Neural progenitor cell (in vitro differentiated cells): ENCODE measurements at regions not wholly inside any gene's neighbourhood (a gene's known extent, or its start where the extent isn't known, plus 50 kb on each side); places are given as distances from the start of the nearest gene placed in this dataset.

Experiments used
- EZH2 ChIP-seq: fragments of 200-600 bp; sonication (generic); IDR thresholded peaks from 2 replicates; pipeline ENCODE4 v1.6.1; 2017; ENCODE audit warnings: antibody characterized with exemption, mild to moderate bottlenecking, moderate library complexity
- EZH2phosphoT487 ChIP-seq: fragments of 200-600 bp; sonication (generic); IDR thresholded peaks from 2 replicates; pipeline ENCODE4 v1.6.1; 2017; ENCODE audit warnings: antibody characterized with exemption
- TF ChIP-seq, protein P1 (sequence below): fragments of 200-600 bp; sonication (generic); IDR thresholded peaks from 2 replicates; pipeline ENCODE4 v1.5.1; 2017; ENCODE audit warnings: antibody characterized with exemption, mild to moderate bottlenecking

DNA sequence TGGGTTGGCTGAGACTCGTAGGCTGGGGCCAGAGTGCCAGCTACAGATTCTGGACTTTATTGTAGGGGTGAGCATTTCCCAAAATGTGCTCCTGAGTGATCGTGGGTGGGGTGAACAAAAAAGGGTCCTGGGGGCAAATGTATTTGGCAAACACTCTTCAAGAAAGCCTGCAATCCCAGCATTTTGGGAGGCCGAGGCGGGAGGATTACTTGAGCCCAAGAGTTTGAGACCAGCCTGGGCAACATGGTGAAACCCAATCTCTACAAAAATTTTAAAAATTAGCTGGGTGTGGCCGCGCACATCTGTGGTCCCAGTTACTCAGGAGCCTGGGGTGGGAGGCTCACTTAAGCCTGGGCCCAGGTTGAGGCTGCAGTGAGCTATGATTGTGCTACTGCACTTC, 55.5 kb upstream of the CDKN2AIPNL start:
- TF ChIP-seq, protein P1, sequence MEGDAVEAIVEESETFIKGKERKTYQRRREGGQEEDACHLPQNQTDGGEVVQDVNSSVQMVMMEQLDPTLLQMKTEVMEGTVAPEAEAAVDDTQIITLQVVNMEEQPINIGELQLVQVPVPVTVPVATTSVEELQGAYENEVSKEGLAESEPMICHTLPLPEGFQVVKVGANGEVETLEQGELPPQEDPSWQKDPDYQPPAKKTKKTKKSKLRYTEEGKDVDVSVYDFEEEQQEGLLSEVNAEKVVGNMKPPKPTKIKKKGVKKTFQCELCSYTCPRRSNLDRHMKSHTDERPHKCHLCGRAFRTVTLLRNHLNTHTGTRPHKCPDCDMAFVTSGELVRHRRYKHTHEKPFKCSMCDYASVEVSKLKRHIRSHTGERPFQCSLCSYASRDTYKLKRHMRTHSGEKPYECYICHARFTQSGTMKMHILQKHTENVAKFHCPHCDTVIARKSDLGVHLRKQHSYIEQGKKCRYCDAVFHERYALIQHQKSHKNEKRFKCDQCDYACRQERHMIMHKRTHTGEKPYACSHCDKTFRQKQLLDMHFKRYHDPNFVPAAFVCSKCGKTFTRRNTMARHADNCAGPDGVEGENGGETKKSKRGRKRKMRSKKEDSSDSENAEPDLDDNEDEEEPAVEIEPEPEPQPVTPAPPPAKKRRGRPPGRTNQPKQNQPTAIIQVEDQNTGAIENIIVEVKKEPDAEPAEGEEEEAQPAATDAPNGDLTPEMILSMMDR, result no peak
- TF ChIP-seq EZH2, result no peak
- no peak for TF ChIP-seq EZH2phosphoT487
